ENCODE measurements at regions not wholly inside any gene's neighbourhood (a gene's known extent, or its start where the extent isn't known, plus 50 kb on each side); places are given as distances from the start of the nearest gene placed in this dataset.

GRCh38 chr9:99474186-99474585, 252.1 kb downstream of the SEC61B start:
- peaks cover 0 to 4% (median 0%) of the 10 kb centered on the region in 5 donors for H3K4me1 ChIP-seq (ENCODE audit: control insufficient read depth in 5 of 5, insufficient read depth in 5 of 5, low read length in 5 of 5)
- peaks cover 0 to under 1% (median 0%) of the 10 kb centered on the region in 5 donors for H3K9me3 ChIP-seq (ENCODE audit: control insufficient read depth in 5 of 5, low read length in 5 of 5)
- no peak overlapping the region for H3K9ac ChIP-seq (ENCODE audit: low read length in 5 of 5)
- H3K4me3 ChIP-seq (ENCODE audit: low read depth in 1 of 5, low read length in 5 of 5) = no peak overlapping the region
- no peak overlapping the region for H3K27ac ChIP-seq (ENCODE audit: low read depth, low read length)
- H3K36me3 ChIP-seq (ENCODE audit: control insufficient read depth in 5 of 5, insufficient read depth in 5 of 5, low read length in 5 of 5) = no peaks in the 10 kb centered on the region
- H3K27me3 ChIP-seq (ENCODE audit: control insufficient read depth in 5 of 5, insufficient read depth in 4 of 5, low read length in 5 of 5) = no peaks in the 10 kb centered on the region

- H3K9ac ChIP-seq (ENCODE audit: low read length in 5 of 5) = no peak overlapping the region
- peaks cover 0 to 4% (median 0%) of the 10 kb centered on the region in 5 donors for H3K4me1 ChIP-seq (ENCODE audit: control insufficient read depth in 5 of 5, insufficient read depth in 5 of 5, low read length in 5 of 5)
- H3K9me3 ChIP-seq (ENCODE audit: control insufficient read depth in 5 of 5, low read length in 5 of 5) = no peaks in the 10 kb centered on the region
- no peaks in the 10 kb centered on the region for H3K36me3 ChIP-seq (ENCODE audit: control insufficient read depth in 5 of 5, insufficient read depth in 5 of 5, low read length in 5 of 5)
- H3K27ac ChIP-seq (ENCODE audit: low read depth, low read length) = no peak overlapping the region
- H3K27me3 ChIP-seq (ENCODE audit: control insufficient read depth in 5 of 5, insufficient read depth in 4 of 5, low read length in 5 of 5) = no peaks in the 10 kb centered on the region
- no peak overlapping the region for H3K4me3 ChIP-seq (ENCODE audit: low read depth in 1 of 5, low read length in 5 of 5)
Measured at GRCh38 chr9:99475401-99476065, 253.5 kb downstream of the SEC61B start.

- Histone ChIP-seq H3K36me3 (ENCODE audit: control insufficient read depth in 5 of 5, insufficient read depth in 5 of 5, low read length in 5 of 5) (no peaks in the 10 kb centered on the region), H3K27ac (ENCODE audit: low read depth, low read length) (no peak overlapping the region), H3K4me3 (ENCODE audit: low read depth in 1 of 5, low read length in 5 of 5) (no peak overlapping the region), H3K9me3 (ENCODE audit: control insufficient read depth in 5 of 5, low read length in 5 of 5) (peaks cover 0 to 2% (median 0%) of the 10 kb centered on the region in 5 donors), H3K4me1 (ENCODE audit: control insufficient read depth in 5 of 5, insufficient read depth in 5 of 5, low read length in 5 of 5) (peaks cover 0 to 4% (median 0%) of the 10 kb centered on the region in 5 donors), H3K9ac (ENCODE audit: low read length in 5 of 5) (no peak overlapping the region), H3K27me3 (ENCODE audit: control insufficient read depth in 5 of 5, insufficient read depth in 4 of 5, low read length in 5 of 5) (no peaks in the 10 kb centered on the region)
Measured at GRCh38 chr9:99478469-99479027, 256.5 kb downstream of the SEC61B start.

- no peak overlapping the region for H3K4me3 ChIP-seq (ENCODE audit: low read depth in 1 of 5, low read length in 5 of 5)
- H3K27ac ChIP-seq (ENCODE audit: low read depth, low read length) = no peak overlapping the region
- H3K4me1 ChIP-seq (ENCODE audit: control insufficient read depth in 5 of 5, insufficient read depth in 5 of 5, low read length in 5 of 5) = peaks cover 0 to 4% (median 0%) of the 10 kb centered on the region in 5 donors
- H3K9me3 ChIP-seq (ENCODE audit: control insufficient read depth in 5 of 5, low read length in 5 of 5) = peaks cover 0 to 4% (median 0%) of the 10 kb centered on the region in 5 donors
- H3K27me3 ChIP-seq (ENCODE audit: control insufficient read depth in 5 of 5, insufficient read depth in 4 of 5, low read length in 5 of 5) = no peaks in the 10 kb centered on the region
- no peaks in the 10 kb centered on the region for H3K36me3 ChIP-seq (ENCODE audit: control insufficient read depth in 5 of 5, insufficient read depth in 5 of 5, low read length in 5 of 5)
- no peak overlapping the region for H3K9ac ChIP-seq (ENCODE audit: low read length in 5 of 5)
Measured at GRCh38 chr9:99479929-99480328, 257.8 kb downstream of the SEC61B start.

GRCh38 chr9:99485459-99485858, 263.4 kb downstream of the SEC61B start:
- peaks cover 0 to 2% (median 0%) of the 10 kb centered on the region in 5 donors for H3K4me1 ChIP-seq (ENCODE audit: control insufficient read depth in 5 of 5, insufficient read depth in 5 of 5, low read length in 5 of 5)
- H3K9ac ChIP-seq (ENCODE audit: low read length in 5 of 5) = no peak overlapping the region
- no peaks in the 10 kb centered on the region for H3K36me3 ChIP-seq (ENCODE audit: control insufficient read depth in 5 of 5, insufficient read depth in 5 of 5, low read length in 5 of 5)
- H3K27me3 ChIP-seq (ENCODE audit: control insufficient read depth in 5 of 5, insufficient read depth in 4 of 5, low read length in 5 of 5) = no peaks in the 10 kb centered on the region
- H3K9me3 ChIP-seq (ENCODE audit: control insufficient read depth in 5 of 5, low read length in 5 of 5) = peaks cover 0 to 4% (median 0%) of the 10 kb centered on the region in 5 donors
- no peak overlapping the region for H3K27ac ChIP-seq (ENCODE audit: low read depth, low read length)
- no peak overlapping the region for H3K4me3 ChIP-seq (ENCODE audit: low read depth in 1 of 5, low read length in 5 of 5)

- Histone ChIP-seq H3K9ac (ENCODE audit: low read length in 5 of 5) (no peak overlapping the region), H3K36me3 (ENCODE audit: control insufficient read depth in 5 of 5, insufficient read depth in 5 of 5, low read length in 5 of 5) (no peaks in the 10 kb centered on the region), H3K9me3 (ENCODE audit: control insufficient read depth in 5 of 5, low read length in 5 of 5) (peaks cover 0 to 4% (median 0%) of the 10 kb centered on the region in 5 donors)
Measured at GRCh38 chr9:99486684-99487083, 264.6 kb downstream of the SEC61B start.

GRCh38 chr9:99488131-99489059, 266.3 kb downstream of the SEC61B start:
- H3K27me3 ChIP-seq (ENCODE audit: control insufficient read depth in 5 of 5, insufficient read depth in 4 of 5, low read length in 5 of 5) = no peaks in the 10 kb centered on the region
- H3K36me3 ChIP-seq (ENCODE audit: control insufficient read depth in 5 of 5, insufficient read depth in 5 of 5, low read length in 5 of 5) = no peaks in the 10 kb centered on the region
- no peak overlapping the region for H3K9ac ChIP-seq (ENCODE audit: low read length in 5 of 5)
- H3K4me3 ChIP-seq (ENCODE audit: low read depth in 1 of 5, low read length in 5 of 5) = no peak overlapping the region
- peaks cover 0 to 3% (median 0%) of the 10 kb centered on the region in 5 donors for H3K9me3 ChIP-seq (ENCODE audit: control insufficient read depth in 5 of 5, low read length in 5 of 5)
- no peak overlapping the region for H3K27ac ChIP-seq (ENCODE audit: low read depth, low read length)
- peaks cover 0 to 2% (median 0%) of the 10 kb centered on the region in 5 donors for H3K4me1 ChIP-seq (ENCODE audit: control insufficient read depth in 5 of 5, insufficient read depth in 5 of 5, low read length in 5 of 5)

More at GRCh38 chr9:99486684-99487083, 264.6 kb downstream of the SEC61B start:
- Histone ChIP-seq H3K4me1 (ENCODE audit: control insufficient read depth in 5 of 5, insufficient read depth in 5 of 5, low read length in 5 of 5) (peaks cover 0 to 2% (median 0%) of the 10 kb centered on the region in 5 donors), H3K27me3 (ENCODE audit: control insufficient read depth in 5 of 5, insufficient read depth in 4 of 5, low read length in 5 of 5) (no peaks in the 10 kb centered on the region), H3K27ac (ENCODE audit: low read depth, low read length) (no peak overlapping the region), H3K4me3 (ENCODE audit: low read depth in 1 of 5, low read length in 5 of 5) (no peak overlapping the region)

- H3K9ac ChIP-seq (ENCODE audit: low read length in 5 of 5) = no peak overlapping the region
- no peaks in the 10 kb centered on the region for H3K27me3 ChIP-seq (ENCODE audit: control insufficient read depth in 5 of 5, insufficient read depth in 4 of 5, low read length in 5 of 5)
- H3K9me3 ChIP-seq (ENCODE audit: control insufficient read depth in 5 of 5, low read length in 5 of 5) = peaks cover 0 to under 1% (median 0%) of the 10 kb centered on the region in 5 donors
- no peaks in the 10 kb centered on the region for H3K36me3 ChIP-seq (ENCODE audit: control insufficient read depth in 5 of 5, insufficient read depth in 5 of 5, low read length in 5 of 5)
- no peak overlapping the region for H3K27ac ChIP-seq (ENCODE audit: low read depth, low read length)
- peaks cover 0 to 2% (median 0%) of the 10 kb centered on the region in 5 donors for H3K4me1 ChIP-seq (ENCODE audit: control insufficient read depth in 5 of 5, insufficient read depth in 5 of 5, low read length in 5 of 5)
- H3K4me3 ChIP-seq (ENCODE audit: low read depth in 1 of 5, low read length in 5 of 5) = no peak overlapping the region
Measured at GRCh38 chr9:99489060-99489413, 267.0 kb downstream of the SEC61B start.

- Histone ChIP-seq H3K9me3 (ENCODE audit: control insufficient read depth in 5 of 5, low read length in 5 of 5) (no peaks in the 10 kb centered on the region), H3K27ac (ENCODE audit: low read depth, low read length) (no peak overlapping the region), H3K36me3 (ENCODE audit: control insufficient read depth in 5 of 5, insufficient read depth in 5 of 5, low read length in 5 of 5) (no peaks in the 10 kb centered on the region), H3K27me3 (ENCODE audit: control insufficient read depth in 5 of 5, insufficient read depth in 4 of 5, low read length in 5 of 5) (no peaks in the 10 kb centered on the region), H3K4me3 (ENCODE audit: low read depth in 1 of 5, low read length in 5 of 5) (no peak overlapping the region), H3K4me1 (ENCODE audit: control insufficient read depth in 5 of 5, insufficient read depth in 5 of 5, low read length in 5 of 5) (peaks cover 0 to under 1% (median 0%) of the 10 kb centered on the region in 5 donors), H3K9ac (ENCODE audit: low read length in 5 of 5) (no peak overlapping the region)
Measured at GRCh38 chr9:99490729-99491128, 268.6 kb downstream of the SEC61B start.

All from subcutaneous abdominal adipose tissue (tissue), 5 donors.